ENCODE measurements at regions not wholly inside any gene's neighbourhood (a gene's known extent, or its start where the extent isn't known, plus 50 kb on each side); places are given as distances from the start of the nearest gene placed in this dataset.

DNA sequence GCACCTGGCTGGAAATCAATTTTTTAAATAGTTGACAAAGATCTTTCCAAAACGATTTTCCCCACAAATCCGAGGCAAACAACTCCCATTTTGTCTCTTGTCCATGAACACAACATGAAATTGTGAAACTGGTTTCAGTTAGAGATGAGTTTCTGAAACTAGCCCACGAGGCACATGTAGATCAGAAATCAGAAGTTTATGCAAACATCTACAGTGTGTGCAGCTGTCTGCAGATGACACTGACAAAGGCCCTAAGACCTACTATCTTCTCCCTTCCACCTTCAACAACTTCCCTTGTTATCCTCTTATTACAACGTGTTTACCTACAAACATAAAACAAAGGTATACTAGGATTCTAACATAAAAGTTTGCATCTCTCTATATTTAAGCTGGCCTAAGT, 183.3 kb downstream of the DIRAS2 start:
- no peak for TF ChIP-seq EZH2 (IDR thresholded peaks at IDR 0.05; ENCODE audit: borderline replicate concordance, low read length)
- TF ChIP-seq, protein P1, sequence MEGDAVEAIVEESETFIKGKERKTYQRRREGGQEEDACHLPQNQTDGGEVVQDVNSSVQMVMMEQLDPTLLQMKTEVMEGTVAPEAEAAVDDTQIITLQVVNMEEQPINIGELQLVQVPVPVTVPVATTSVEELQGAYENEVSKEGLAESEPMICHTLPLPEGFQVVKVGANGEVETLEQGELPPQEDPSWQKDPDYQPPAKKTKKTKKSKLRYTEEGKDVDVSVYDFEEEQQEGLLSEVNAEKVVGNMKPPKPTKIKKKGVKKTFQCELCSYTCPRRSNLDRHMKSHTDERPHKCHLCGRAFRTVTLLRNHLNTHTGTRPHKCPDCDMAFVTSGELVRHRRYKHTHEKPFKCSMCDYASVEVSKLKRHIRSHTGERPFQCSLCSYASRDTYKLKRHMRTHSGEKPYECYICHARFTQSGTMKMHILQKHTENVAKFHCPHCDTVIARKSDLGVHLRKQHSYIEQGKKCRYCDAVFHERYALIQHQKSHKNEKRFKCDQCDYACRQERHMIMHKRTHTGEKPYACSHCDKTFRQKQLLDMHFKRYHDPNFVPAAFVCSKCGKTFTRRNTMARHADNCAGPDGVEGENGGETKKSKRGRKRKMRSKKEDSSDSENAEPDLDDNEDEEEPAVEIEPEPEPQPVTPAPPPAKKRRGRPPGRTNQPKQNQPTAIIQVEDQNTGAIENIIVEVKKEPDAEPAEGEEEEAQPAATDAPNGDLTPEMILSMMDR (conservative IDR thresholded peaks at IDR 0.05 in 1 of 2, IDR thresholded peaks at IDR 0.05 in 1 of 2; ENCODE audit: extremely low read depth in 1 of 2, insufficient read depth in 1 of 2, low read depth in 1 of 2, low read length in 2 of 2), result no peak

Data from mammary epithelial cell (primary cell).